ENCODE measurements at regions not wholly inside any gene's neighbourhood (a gene's known extent, or its start where the extent isn't known, plus 50 kb on each side); places are given as distances from the start of the nearest gene placed in this dataset.

GRCh38 chr18:28526196-28526595 lies 349.3 kb upstream of the CDH2 start:
- no peak overlapping the region for H3K4me3 ChIP-seq
- ATAC-seq (no peak), FAIRE-seq (no peak), DNase-seq (ENCODE audit: low read depth in 1 of 2, low spot score in 1 of 2) (no peak)
- no peaks in the 10 kb centered on the region for H3K4me1 ChIP-seq
- 82% methylated on average over 1 of the region's 1 CpG for WGBS (ENCODE audit: missing lambda C conversion rate)
- CTCF ChIA-PET: no interaction called here
- no peak overlapping the region for H3K4me2 ChIP-seq
- H3K27ac ChIP-seq: no peak overlapping the region
- no peak for TF ChIP-seq SREBF2 (IDR thresholded peaks at IDR 0.05)
- TF ChIP-seq NR3C1 (IDR thresholded peaks at IDR 0.05): no peak
- no peak for TF ChIP-seq PHF8 (IDR thresholded peaks at IDR 0.05; ENCODE audit: borderline replicate concordance, low read depth)
- no peak for TF ChIP-seq CTCF (IDR thresholded peaks at IDR 0.05)
- no peak for TF ChIP-seq HOXA7 (CRISPR knock-in tag; IDR thresholded peaks at IDR 0.05)
- TF ChIP-seq MAFK (IDR thresholded peaks at IDR 0.05; ENCODE audit: partially characterized antibody): peak; percentile 56
- POLR2A ChIA-PET: no interaction called here
- no peaks in the 10 kb centered on the region for H3K9me3 ChIP-seq

GRCh38 chr18:28523758-28524475 lies 347.0 kb upstream of the CDH2 start:
- ATAC-seq (no peak), DNase-seq (ENCODE audit: low read depth in 1 of 2, low spot score in 1 of 2) (no peak), FAIRE-seq (no peak)
- H3K9me3 ChIP-seq: no peaks in the 10 kb centered on the region
- no peak overlapping the region for H3K27ac ChIP-seq
- TF ChIP-seq NPAS2 (CRISPR knock-in tag; IDR thresholded peaks at IDR 0.05; ENCODE audit: borderline replicate concordance) (no peak), RNF2 (IDR thresholded peaks at IDR 0.05; ENCODE audit: borderline replicate concordance, low read depth) (no peak), MAX (IDR thresholded peaks at IDR 0.05) (no peak), CEBPB (IDR thresholded peaks at IDR 0.05) (no peak), RCOR1 (IDR thresholded peaks at IDR 0.05; ENCODE audit: low read depth, low read length) (no peak), NFE2L2 (conservative IDR thresholded peaks at IDR 0.05; ENCODE audit: low read length) (no peak), ATOH8 (CRISPR knock-in tag; IDR thresholded peaks at IDR 0.05; ENCODE audit: low read depth) (no peak), HES2 (IDR thresholded peaks at IDR 0.05) (no peak), ZSCAN20 (CRISPR knock-in tag; IDR thresholded peaks at IDR 0.05) (no peak), EHMT2 (IDR thresholded peaks at IDR 0.05; ENCODE audit: low read depth) (no peak), EHF (CRISPR knock-in tag; IDR thresholded peaks at IDR 0.05) (no peak), ELK1 (IDR thresholded peaks at IDR 0.05; ENCODE audit: low read depth, low read length) (no peak), FOSL2 (IDR thresholded peaks at IDR 0.05) (no peak), FOSL2 (CRISPR knock-in tag; IDR thresholded peaks at IDR 0.05) (no peak), ZC3H11A (IDR thresholded peaks at IDR 0.05) (no peak), NR3C1 (IDR thresholded peaks at IDR 0.05) (no peak), CBX2 (IDR thresholded peaks at IDR 0.05; ENCODE audit: borderline replicate concordance, low read depth) (no peak)
- H3K4me1 ChIP-seq: no peaks in the 10 kb centered on the region
- ChIA-PET POLR2A (no interaction called here), CTCF (no interaction called here)
- no peak overlapping the region for H3K4me3 ChIP-seq
- no peak overlapping the region for H3K4me2 ChIP-seq
- 69% methylated on average over 10 of the region's 10 CpGs for WGBS (ENCODE audit: missing lambda C conversion rate)
